Fibroblast of lung (primary cell): ENCODE measurements at regions not wholly inside any gene's neighbourhood (a gene's known extent, or its start where the extent isn't known, plus 50 kb on each side); places are given as distances from the start of the nearest gene placed in this dataset.

Experiments
- DNase-seq, 2 donors: peaks; one replicate each; pipeline versions ENCODE4 v3.0.0 to v3.0.0-alpha.2; 2010; ENCODE audit warnings: low read depth in 2 of 2
- H2AFZ ChIP-seq: 2 replicates; pipeline ENCODE4 v1.5.1; 2012; ENCODE audit warnings: low read length, control low read depth, inconsistent platforms
- H3K27ac ChIP-seq: 2 replicates; pipeline ENCODE4 v1.5.1; 2011; ENCODE audit warnings: low read length, control low read depth; ENCODE audit not compliant: insufficient read depth
- H3K27me3 ChIP-seq: 2 replicates; pipeline ENCODE4 v1.5.1; 2011; ENCODE audit warnings: mild to moderate bottlenecking, low read length; ENCODE audit not compliant: control insufficient read depth, insufficient read depth
- H3K36me3 ChIP-seq: 2 replicates; pipeline ENCODE4 v1.5.1; 2011; ENCODE audit warnings: low read length; ENCODE audit not compliant: control insufficient read depth, insufficient read depth
- H3K4me1 ChIP-seq: 2 replicates; pipeline ENCODE4 v1.5.1; 2011; ENCODE audit warnings: low read length; ENCODE audit not compliant: control insufficient read depth, insufficient read depth; ENCODE audit errors: extremely low read depth
- H3K4me2 ChIP-seq: 2 replicates; pipeline ENCODE4 v1.5.1; 2011; ENCODE audit warnings: low read length, control low read depth; ENCODE audit not compliant: insufficient read depth; ENCODE audit errors: extremely low read depth
- H3K4me3 ChIP-seq, 4 experiments: fragments of 200-600 bp in 1 of 4; sonication (generic) in 1 of 4; replicated peaks in 1 of 4; 2 replicates each; pipeline ENCODE4 v1.5.1; 2011 to 2016; ENCODE audit warnings: low read length in 4 of 4, low read depth in 3 of 4, mild to moderate bottlenecking in 3 of 4, control low read depth in 2 of 4, inconsistent platforms in 1 of 4, mixed read lengths in 1 of 4; ENCODE audit not compliant: insufficient read depth in 1 of 4; ENCODE audit errors: control extremely low read depth in 1 of 4
- H3K79me2 ChIP-seq: 2 replicates; pipeline ENCODE4 v1.5.1; 2012; ENCODE audit warnings: mild to moderate bottlenecking, low read length, inconsistent platforms; ENCODE audit not compliant: control insufficient read depth, insufficient read depth
- H3K9ac ChIP-seq: 2 replicates; pipeline ENCODE4 v1.5.1; 2011; ENCODE audit warnings: mild to moderate bottlenecking, low read length, control low read depth; ENCODE audit not compliant: insufficient read depth
- H3K9me3 ChIP-seq: 2 replicates; pipeline ENCODE4 v1.5.1; 2012; ENCODE audit warnings: low read depth, low read length; ENCODE audit not compliant: control insufficient read depth, insufficient read depth
- H4K20me1 ChIP-seq: 2 replicates; pipeline ENCODE4 v1.5.1; 2011; ENCODE audit warnings: low read length; ENCODE audit not compliant: control insufficient read depth, insufficient read depth; ENCODE audit errors: extremely low read depth
- CTCF ChIP-seq, 2 donors: IDR thresholded peaks in 1 of 2; conservative IDR thresholded peaks in 1 of 2; 1 replicate in 1 of 2; 2 replicates in 1 of 2; pipeline ENCODE4 v1.5.1; 2011 to 2012; ENCODE audit warnings: low read length in 2 of 2, control low read depth in 1 of 2, inconsistent platforms in 1 of 2, low read depth in 1 of 2, mild to moderate bottlenecking in 1 of 2
- EZH2 ChIP-seq: IDR thresholded peaks from 2 replicates; pipeline ENCODE4 v1.5.1; 2012; ENCODE audit warnings: low read length, control low read depth, mild to moderate bottlenecking; ENCODE audit errors: missing control alignments

- H3K9ac ChIP-seq, result no peak overlapping the region
- H3K27ac ChIP-seq, result no peak overlapping the region
- no peaks in the 10 kb centered on the region for H3K9me3 ChIP-seq
- no peaks in the 10 kb centered on the region for H3K79me2 ChIP-seq
- H3K4me1 ChIP-seq, result no peaks in the 10 kb centered on the region
- H3K4me3 ChIP-seq, result no peak overlapping the region
- TF ChIP-seq CTCF (conservative IDR thresholded peaks at IDR 0.05 in 1 of 2, IDR thresholded peaks at IDR 0.05 in 1 of 2; ENCODE audit: low read depth in 1 of 2, low read length in 2 of 2) (no peak), EZH2 (no peak)
- H3K27me3 ChIP-seq, result peaks cover 2% of the 10 kb centered on the region
- no peaks in the 10 kb centered on the region for H3K36me3 ChIP-seq
- H3K4me2 ChIP-seq, result no peak overlapping the region
- DNase-seq, result no peak
- no peaks in the 10 kb centered on the region for H4K20me1 ChIP-seq
- H2AFZ ChIP-seq, result no peak overlapping the region
Observed at GRCh38 chr5:159640446-159640845, 275.8 kb upstream of the ADRA1B start.

- Histone ChIP-seq H3K4me3 (no peak overlapping the region), H3K36me3 (no peaks in the 10 kb centered on the region), H3K27ac (no peak overlapping the region), H3K4me2 (no peak overlapping the region), H3K27me3 (peaks cover 2% of the 10 kb centered on the region), H3K79me2 (no peaks in the 10 kb centered on the region), H3K9me3 (no peaks in the 10 kb centered on the region), H2AFZ (no peak overlapping the region), H4K20me1 (no peaks in the 10 kb centered on the region), H3K4me1 (no peaks in the 10 kb centered on the region), H3K9ac (no peak overlapping the region)
- DNase-seq, result no peak
- no peak for TF ChIP-seq CTCF (conservative IDR thresholded peaks at IDR 0.05 in 1 of 2, IDR thresholded peaks at IDR 0.05 in 1 of 2; ENCODE audit: low read depth in 1 of 2, low read length in 2 of 2)
- no peak for TF ChIP-seq EZH2
Observed at GRCh38 chr5:159640921-159641320, 275.4 kb upstream of the ADRA1B start.

- Histone ChIP-seq H3K4me1 (no peaks in the 10 kb centered on the region), H3K4me2 (no peak overlapping the region), H3K27me3 (peaks cover 2% of the 10 kb centered on the region), H4K20me1 (no peaks in the 10 kb centered on the region), H3K79me2 (no peaks in the 10 kb centered on the region), H2AFZ (no peak overlapping the region), H3K27ac (no peak overlapping the region), H3K36me3 (no peaks in the 10 kb centered on the region), H3K9me3 (no peaks in the 10 kb centered on the region), H3K4me3 (no peak overlapping the region), H3K9ac (no peak overlapping the region)
- TF ChIP-seq EZH2, result no peak
- TF ChIP-seq CTCF (conservative IDR thresholded peaks at IDR 0.05 in 1 of 2, IDR thresholded peaks at IDR 0.05 in 1 of 2; ENCODE audit: low read depth in 1 of 2, low read length in 2 of 2), result no peak
- no peak for DNase-seq
Observed at GRCh38 chr5:159641371-159642039, 274.8 kb upstream of the ADRA1B start.
